ENCODE measurements at regions not wholly inside any gene's neighbourhood (a gene's known extent, or its start where the extent isn't known, plus 50 kb on each side); places are given as distances from the start of the nearest gene placed in this dataset.

DNA sequence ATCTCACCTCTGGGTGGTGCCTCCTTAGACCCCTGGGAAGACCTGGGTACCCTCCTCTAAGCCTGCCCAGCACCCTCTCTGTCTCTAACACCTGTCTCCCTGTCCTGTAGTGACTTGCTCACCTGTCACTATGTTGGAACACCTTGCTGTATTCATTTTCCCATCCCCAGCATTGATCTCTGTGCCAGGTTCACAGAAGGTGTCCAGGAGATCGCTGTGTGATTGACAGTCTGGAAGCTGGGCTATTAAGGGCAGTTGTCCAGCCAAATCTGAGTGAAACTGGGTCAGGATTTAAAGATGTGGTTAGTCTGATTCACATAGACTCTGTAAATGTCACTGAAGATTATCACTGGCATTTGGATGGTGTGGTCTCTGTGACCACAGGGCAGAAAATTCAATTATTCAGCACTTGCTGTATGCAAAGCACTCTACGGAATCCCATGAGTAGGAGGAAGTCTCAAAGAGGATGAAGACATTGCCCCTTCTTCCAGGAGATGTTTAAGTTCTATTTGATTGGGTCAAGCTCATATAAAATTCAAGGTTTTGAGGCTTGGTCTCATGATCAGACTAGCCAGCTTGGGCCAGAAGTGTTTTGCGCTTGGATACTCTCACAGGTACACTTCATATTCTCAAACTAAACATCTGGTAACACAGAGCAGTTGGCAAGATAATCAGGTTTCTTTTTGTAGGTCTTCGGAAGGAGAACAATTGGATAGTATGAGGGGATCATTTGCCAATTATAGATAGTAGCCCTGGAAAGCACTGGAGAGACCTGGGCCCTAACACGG is 57.8 kb upstream of the TAGAP start:
- no peak for ATAC-seq
- intact Hi-C loops (cut with DNase I): loop anchor here (5.0 to 10.0 kb wide), 4 partner anchors 55 to 388 kb away; partner anchors contain the start of genes RSPH3 (in 1 of the 2) and TAGAP (in 1 of the 2)
- DNase-seq: no peak

DNA sequence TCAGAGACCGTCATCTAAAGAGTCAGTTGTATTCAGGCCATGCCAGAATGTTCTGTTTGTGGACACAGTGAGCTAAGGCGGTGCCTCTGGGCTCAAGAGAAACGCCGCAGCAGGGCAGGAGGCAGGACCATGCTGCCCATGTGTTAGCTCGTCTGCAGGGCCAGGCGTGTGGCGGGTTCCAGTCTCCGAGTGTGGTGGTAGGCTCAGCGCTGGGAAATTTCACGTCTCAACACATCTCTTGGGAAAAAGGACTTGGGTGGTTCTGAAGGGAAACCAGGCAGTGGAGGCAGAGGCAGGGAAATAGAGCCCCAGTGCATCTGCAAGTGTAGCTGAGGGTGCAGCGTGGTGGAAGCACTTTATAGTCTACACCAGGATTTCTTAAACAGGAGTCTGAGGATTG is 56.9 kb upstream of the TAGAP start:
- ATAC-seq (no peak), DNase-seq (no peak)
- intact Hi-C loops (cut with DNase I): loop anchor here (5.0 to 10.0 kb wide), 4 partner anchors 54 to 387 kb away; partner anchors contain the start of genes RSPH3 (in 1 of the 2) and TAGAP (in 1 of the 2)

DNA sequence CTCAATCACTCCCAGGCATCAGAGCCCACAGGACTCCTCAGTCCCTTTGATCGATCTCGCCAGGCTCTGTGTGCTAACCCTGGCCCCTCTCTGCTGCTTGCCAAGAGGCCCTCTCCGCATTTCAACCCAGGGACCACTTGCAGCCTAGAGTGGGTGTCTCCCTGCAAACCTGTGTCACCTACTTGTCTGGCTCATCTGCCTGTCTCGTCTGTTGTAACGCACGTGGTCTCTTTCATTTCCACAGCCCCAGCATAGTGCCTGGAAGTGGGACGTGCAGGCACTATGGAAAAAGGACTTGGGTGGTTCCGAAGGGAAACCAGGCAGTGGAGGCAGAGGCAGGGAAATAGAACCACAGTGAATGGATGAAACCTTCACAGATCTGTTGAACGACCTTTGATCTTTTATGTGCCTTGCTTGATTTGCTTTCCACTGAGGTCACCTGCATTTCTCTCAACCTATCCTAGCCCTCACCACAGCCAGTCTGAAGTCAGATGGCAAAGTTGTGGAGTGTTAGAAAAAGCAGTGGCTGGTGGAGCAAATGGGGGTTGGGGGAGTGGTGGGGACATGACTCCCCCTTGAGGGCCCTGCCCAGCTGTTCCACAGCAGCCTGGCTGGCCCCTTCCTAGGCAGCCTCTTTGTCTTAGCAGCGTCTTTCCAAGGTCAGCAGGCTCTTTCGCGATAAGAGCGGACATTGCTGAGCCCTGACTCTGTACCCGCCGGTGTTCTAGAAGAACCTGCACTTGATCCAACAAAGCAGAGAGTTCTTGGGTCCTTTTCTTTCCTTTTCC is 55.8 kb upstream of the TAGAP start:
- DNase-seq: no peak
- intact Hi-C loops (cut with DNase I): loop anchor here (5.0 to 10.0 kb wide), 4 partner anchors 53 to 386 kb away; partner anchors contain the start of genes RSPH3 (in 1 of the 2) and TAGAP (in 1 of the 2)
- ATAC-seq: no peak

DNA sequence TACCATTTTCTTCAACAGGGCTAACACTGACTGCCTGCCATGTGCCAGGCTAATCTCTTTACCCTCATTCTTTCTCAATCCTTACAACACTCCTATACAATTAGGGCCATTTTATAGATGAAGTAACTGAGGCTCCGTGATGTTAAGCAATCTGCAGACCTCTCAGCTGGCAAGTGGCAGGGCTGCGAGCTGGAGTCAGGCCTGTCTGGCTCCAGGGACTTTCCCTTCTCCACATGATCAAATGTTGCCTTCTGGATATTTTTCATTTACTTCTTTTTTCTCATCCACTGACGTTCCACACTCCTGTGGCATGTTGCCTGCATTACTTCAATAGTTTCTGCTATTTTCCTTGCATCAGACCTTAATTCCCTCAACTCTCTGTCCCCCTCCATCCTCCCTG is 55.2 kb upstream of the TAGAP start:
- ATAC-seq (no peak), DNase-seq (no peak)
- intact Hi-C loops (cut with DNase I): loop anchor here (5.0 to 10.0 kb wide), 4 partner anchors 53 to 385 kb away; partner anchors contain the start of genes RSPH3 (in 1 of the 2) and TAGAP (in 1 of the 2)

DNA sequence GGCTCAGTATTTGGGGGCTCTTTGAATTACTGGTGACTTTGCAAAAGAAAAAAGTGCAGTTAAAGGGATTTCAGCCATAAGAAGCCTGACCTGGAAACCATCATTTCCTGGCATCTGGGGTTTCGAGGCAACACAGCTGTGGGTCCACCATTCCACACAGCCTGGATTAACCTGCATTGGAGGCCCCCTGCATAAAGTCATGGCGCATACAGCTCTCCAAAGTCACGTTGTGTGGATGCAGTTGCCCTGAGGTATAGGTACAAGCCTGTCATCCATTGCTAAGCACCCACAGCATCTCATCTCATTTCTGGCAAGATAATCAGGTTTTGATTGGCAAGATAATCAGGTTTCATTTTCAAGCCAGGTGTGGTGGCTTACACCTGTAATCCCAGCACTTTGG is 54.5 kb upstream of the TAGAP start:
- ATAC-seq: no peak
- DNase-seq: no peak
- intact Hi-C loops (cut with DNase I): no loop called here

DNA sequence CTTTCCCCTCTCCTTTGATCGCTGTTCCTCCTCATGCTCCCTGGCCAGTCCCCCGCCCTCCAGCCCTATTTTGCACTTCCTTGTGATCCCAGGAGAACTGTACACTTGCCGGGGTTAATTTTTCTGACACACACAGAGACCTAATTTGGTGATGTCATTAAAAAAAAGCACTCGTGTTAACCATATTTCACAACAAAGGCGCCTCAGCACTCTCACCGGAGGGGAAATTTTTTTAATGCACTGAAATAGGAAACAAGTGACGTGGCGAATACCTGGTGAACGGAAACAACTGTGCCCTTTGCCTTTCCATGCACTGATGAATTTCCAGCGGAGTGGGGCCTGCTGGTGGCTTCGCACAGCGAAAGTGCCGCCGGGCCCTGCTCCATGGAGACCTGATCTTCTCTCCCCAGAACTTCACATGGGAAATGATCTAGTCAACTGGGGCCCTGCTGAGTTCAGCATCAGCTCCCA is 53.9 kb upstream of the TAGAP start:
- DNase-seq: no peak
- intact Hi-C loops (cut with DNase I): no loop called here
- peak in 1 of 2 donors; percentile 23 for ATAC-seq

DNA sequence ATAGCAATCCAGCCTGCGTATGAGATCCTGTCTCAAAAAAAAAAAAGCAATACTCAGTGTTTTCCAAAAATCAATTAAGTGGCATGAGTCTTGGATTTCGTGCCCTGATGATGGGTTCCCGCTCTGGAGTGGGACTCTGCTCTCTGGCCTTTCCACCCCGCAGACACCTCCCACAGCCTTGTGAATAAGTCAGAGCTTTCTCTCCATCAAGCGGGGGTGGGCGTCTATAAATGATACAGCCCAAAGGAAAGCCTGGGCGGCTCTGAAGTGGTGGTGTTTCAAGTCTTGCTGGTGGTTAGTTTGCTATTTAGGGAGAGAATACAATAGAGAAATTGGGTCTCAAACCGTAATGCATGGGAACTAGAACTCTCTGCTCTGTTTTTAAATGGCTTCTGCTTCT is 52.5 kb upstream of the TAGAP start:
- DNase-seq (no peak), ATAC-seq (no peak)
- intact Hi-C loops (cut with DNase I): no loop called here

DNA sequence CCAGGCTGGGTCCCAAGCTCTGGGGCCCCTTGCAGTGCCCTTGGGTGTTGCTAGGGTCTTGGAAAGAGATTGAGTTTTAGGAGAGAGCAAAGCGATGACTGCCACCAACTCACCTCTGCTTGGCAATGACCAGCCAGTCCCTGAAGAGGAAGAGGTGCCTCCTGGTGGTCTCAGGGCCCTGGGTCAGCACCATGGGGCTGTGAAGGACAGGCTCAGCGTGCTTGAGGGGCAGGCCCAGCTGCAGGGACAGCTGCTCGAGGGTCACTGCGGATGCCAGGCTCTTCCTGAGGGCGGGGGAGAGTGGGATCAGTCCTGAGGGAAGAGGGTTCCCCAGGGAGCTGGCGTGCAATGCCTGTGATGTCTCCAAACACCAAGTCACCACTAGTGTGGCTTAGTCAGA is 50.8 kb upstream of the TAGAP start:
- ATAC-seq: no peak
- intact Hi-C loops (cut with DNase I): no loop called here

DNA sequence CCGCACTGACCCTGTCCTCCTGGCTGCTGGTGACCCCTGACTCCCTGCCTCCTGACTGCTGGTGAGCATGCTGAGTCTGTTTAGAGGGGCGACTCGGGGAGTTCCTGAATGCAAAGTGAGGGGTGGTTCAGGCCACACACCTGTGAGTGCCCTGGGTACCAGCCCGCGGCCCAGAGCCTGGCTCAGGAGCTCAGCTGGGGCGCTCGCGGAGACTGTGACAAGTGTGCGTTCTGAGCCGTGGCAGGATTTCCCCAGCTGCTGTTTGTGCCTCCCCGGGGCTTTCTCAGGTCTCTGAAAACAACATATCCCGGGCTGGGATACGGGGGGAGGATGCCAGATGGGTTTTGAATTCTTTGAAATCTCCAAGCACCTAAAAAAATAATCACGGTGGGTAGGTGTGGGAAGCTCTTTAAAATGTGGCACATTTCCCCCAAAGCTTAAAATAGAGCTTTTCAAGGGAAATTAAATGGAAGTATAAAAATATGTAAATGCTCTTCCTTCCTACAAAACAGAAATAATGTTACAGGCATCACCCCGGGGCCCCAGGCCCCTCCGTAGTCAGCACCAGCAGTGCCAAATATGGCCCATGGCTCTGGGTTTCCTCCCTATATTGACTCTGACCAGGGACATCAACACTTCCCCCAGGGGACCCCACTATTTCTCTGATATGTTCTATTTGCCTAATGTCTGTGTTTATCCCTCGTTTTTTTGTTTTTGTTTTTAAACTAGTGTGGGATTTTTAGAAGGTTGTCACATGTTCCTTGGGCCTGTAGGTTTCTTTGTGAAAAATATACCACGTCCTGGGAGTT is 49.9 kb upstream of the TAGAP start:
- intact Hi-C loops (cut with DNase I): no loop called here
- DNase-seq (no peak), ATAC-seq (no peak)

More for the DNA sequence above, 50.8 kb upstream of the TAGAP start:
- no peak for DNase-seq

Measured in left cardiac atrium (tissue), 4 donors.